ENCODE measurements at regions not wholly inside any gene's neighbourhood (a gene's known extent, or its start where the extent isn't known, plus 50 kb on each side); places are given as distances from the start of the nearest gene placed in this dataset.

- TF ChIP-seq CTCF (IDR thresholded peaks at IDR 0.05; ENCODE audit: low read depth, low read length, poor library complexity, severe bottlenecking) (no peak), EZH2phosphoT487 (IDR thresholded peaks at IDR 0.05; ENCODE audit: borderline replicate concordance, low read length) (no peak)
These were observed 116.1 kb downstream of the KLF6 start for GRCh38 chr10:3668966-3669330.
